Kidney (tissue), 13 donors: ENCODE measurements at regions not wholly inside any gene's neighbourhood (a gene's known extent, or its start where the extent isn't known, plus 50 kb on each side); places are given as distances from the start of the nearest gene placed in this dataset.

ENCODE experiments used
- DNase-seq, 5 donors: peaks; one replicate each; pipeline ENCODE4 v3.0.0-alpha.2; 2013 to 2020
- FAIRE-seq: peaks from 2 replicates; lab custom pipeline; 2012; peaks lifted over from hg19 to GRCh38; lab: Jason Lieb, UNC
- H3K27ac ChIP-seq, 2 donors: one replicate each; pipeline ENCODE4 v1.7.0; 2013; ENCODE audit warnings: low read depth in 2 of 2, low read length in 2 of 2, inconsistent platforms in 1 of 2
- H3K27me3 ChIP-seq: one replicate; pipeline ENCODE4 v1.7.1; 2013; ENCODE audit warnings: low read length, inconsistent platforms; ENCODE audit not compliant: control insufficient read depth, insufficient read depth
- H3K36me3 ChIP-seq, 3 donors: one replicate each; pipeline versions ENCODE4 v1.7.0 to v1.7.1; 2013; ENCODE audit warnings: low read length in 3 of 3, control low read depth in 1 of 3, inconsistent platforms in 1 of 3; ENCODE audit not compliant: insufficient read depth in 3 of 3, control insufficient read depth in 2 of 3
- H3K4me1 ChIP-seq, 3 donors: one replicate each; pipeline versions ENCODE4 v1.7.0 to v1.7.1; 2013; ENCODE audit warnings: low read length in 3 of 3, inconsistent platforms in 1 of 3, low read depth in 1 of 3; ENCODE audit not compliant: control insufficient read depth in 2 of 3, insufficient read depth in 2 of 3
- H3K4me3 ChIP-seq, 3 donors: one replicate each; pipeline versions ENCODE4 v1.7.0 to v1.8.1; 2013; ENCODE audit warnings: low read length in 3 of 3, control low read depth in 1 of 3, inconsistent platforms in 1 of 3
- H3K9ac ChIP-seq, 3 donors: one replicate each; pipeline versions ENCODE4 v1.7.0 to v1.7.1; 2013; ENCODE audit warnings: low read length in 3 of 3, control low read depth in 1 of 3, inconsistent platforms in 1 of 3
- H3K9me3 ChIP-seq, 3 donors: one replicate each; pipeline versions ENCODE4 v1.7.0 to v1.7.1; 2013; ENCODE audit warnings: low read length in 3 of 3, control low read depth in 1 of 3, inconsistent platforms in 1 of 3; ENCODE audit not compliant: control insufficient read depth in 2 of 3, insufficient read depth in 1 of 3
- CTCF ChIP-seq: IDR thresholded peaks from 3 replicates; pipeline ENCODE4 v1.5.1; 2012; ENCODE audit warnings: mild to moderate bottlenecking, moderate library complexity, borderline replicate concordance; ENCODE audit not compliant: insufficient read depth; ENCODE audit errors: extremely low read depth
- intact Hi-C: fragments of 100-400 bp; cut with DNase I; formaldehyde crosslinking; loops from one replicate; pipeline ENCODE4 v1.11.1; 2022
- donor health status: control.
- donor health status: control.
- donor health status: control.
- donor health status: control.
- donor health status: control.
- donor health status: DM: yes; HTN: yes; CAD: no.
- donor health status: Normal renal cell carcinoma (clear cell type).

GRCh38 chr3:23749609-23750008 lies 56.1 kb upstream of the UBE2E1 start:
- DNase-seq: no peak
- Histone ChIP-seq H3K27me3 (no peaks in the 10 kb centered on the region), H3K27ac (no peak overlapping the region), H3K4me1 (peaks cover 0 to 5% (median 4%) of the 10 kb centered on the region in 3 donors), H3K36me3 (no peaks in the 10 kb centered on the region), H3K9me3 (no peaks in the 10 kb centered on the region), H3K9ac (no peak overlapping the region), H3K4me3 (no peak overlapping the region)
- no peak for TF ChIP-seq CTCF
- intact Hi-C loops: no loop called here
- FAIRE-seq: no peak

GRCh38 chr3:23750573-23751210 lies 55.1 kb upstream of the UBE2E1 start:
- no peak for FAIRE-seq
- H3K9ac ChIP-seq: no peak overlapping the region

GRCh38 chr3:23751212-23751723 lies 54.5 kb upstream of the UBE2E1 start:
- no peak for TF ChIP-seq CTCF
- no peak for FAIRE-seq
- intact Hi-C loops: no loop called here

More at GRCh38 chr3:23750573-23751210, 55.1 kb upstream of the UBE2E1 start:
- TF ChIP-seq CTCF: no peak
- intact Hi-C loops: no loop called here
- Histone ChIP-seq H3K4me1 (peaks cover 0 to 5% (median 4%) of the 10 kb centered on the region in 3 donors), H3K27ac (no peak overlapping the region), H3K36me3 (no peaks in the 10 kb centered on the region), H3K9me3 (no peaks in the 10 kb centered on the region), H3K4me3 (no peak overlapping the region), H3K27me3 (no peaks in the 10 kb centered on the region)
- DNase-seq: no peak

GRCh38 chr3:23752126-23752525 lies 53.6 kb upstream of the UBE2E1 start:
- TF ChIP-seq CTCF: no peak
- FAIRE-seq: no peak
- Histone ChIP-seq H3K9me3 (no peaks in the 10 kb centered on the region), H3K27ac (no peak overlapping the region), H3K27me3 (no peaks in the 10 kb centered on the region), H3K9ac (no peak overlapping the region), H3K4me1 (peaks cover 0 to 5% (median 4%) of the 10 kb centered on the region in 3 donors), H3K36me3 (no peaks in the 10 kb centered on the region), H3K4me3 (no peak overlapping the region)
- DNase-seq: no peak
- intact Hi-C loops: no loop called here

More at GRCh38 chr3:23751212-23751723, 54.5 kb upstream of the UBE2E1 start:
- Histone ChIP-seq H3K9ac (no peak overlapping the region), H3K4me1 (peaks cover 0 to 5% (median 4%) of the 10 kb centered on the region in 3 donors), H3K9me3 (no peaks in the 10 kb centered on the region), H3K36me3 (no peaks in the 10 kb centered on the region), H3K27me3 (no peaks in the 10 kb centered on the region), H3K4me3 (no peak overlapping the region), H3K27ac (no peak overlapping the region)
- DNase-seq: peak in 3 of 5 donors; percentile 62 to 85 (median 76)
